SHP77 (cell line): ENCODE measurements at regions not wholly inside any gene's neighbourhood (a gene's known extent, or its start where the extent isn't known, plus 50 kb on each side); places are given as distances from the start of the nearest gene placed in this dataset.
A peak's percentile ranks its signal among the peaks of the same experiment; 100 is the strongest.
"Not testable (repeated sequence)": the region's sequence is repeated elsewhere in the genome, so short reads cannot be mapped to it uniquely, and the experiment has no call there.

Source experiments
- DNase-seq, 2 experiments: peaks; one replicate each; lab custom pipeline; 2025; lab: John Stamatoyannopoulos, UW

DNA sequence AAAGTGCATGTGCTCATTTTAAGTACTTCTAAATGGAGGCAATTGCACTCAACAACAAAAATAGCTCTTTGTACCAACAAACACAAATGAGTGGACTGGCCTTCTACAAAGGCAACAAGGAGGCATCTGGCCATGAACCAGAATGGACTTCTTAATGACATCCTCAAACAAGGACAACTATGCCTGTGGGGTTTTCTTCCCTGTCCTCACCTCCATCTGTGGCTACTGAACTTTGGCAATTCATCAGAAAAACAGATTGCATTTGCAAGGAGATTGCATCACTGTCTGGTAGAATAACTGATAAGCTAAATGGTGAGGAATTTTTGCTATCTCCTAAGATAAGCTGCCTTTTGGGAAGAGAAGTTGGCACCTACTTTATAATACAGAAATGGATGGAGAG, 447.3 kb upstream of the CCNG1 start:
- DNase-seq = no peak

DNA sequence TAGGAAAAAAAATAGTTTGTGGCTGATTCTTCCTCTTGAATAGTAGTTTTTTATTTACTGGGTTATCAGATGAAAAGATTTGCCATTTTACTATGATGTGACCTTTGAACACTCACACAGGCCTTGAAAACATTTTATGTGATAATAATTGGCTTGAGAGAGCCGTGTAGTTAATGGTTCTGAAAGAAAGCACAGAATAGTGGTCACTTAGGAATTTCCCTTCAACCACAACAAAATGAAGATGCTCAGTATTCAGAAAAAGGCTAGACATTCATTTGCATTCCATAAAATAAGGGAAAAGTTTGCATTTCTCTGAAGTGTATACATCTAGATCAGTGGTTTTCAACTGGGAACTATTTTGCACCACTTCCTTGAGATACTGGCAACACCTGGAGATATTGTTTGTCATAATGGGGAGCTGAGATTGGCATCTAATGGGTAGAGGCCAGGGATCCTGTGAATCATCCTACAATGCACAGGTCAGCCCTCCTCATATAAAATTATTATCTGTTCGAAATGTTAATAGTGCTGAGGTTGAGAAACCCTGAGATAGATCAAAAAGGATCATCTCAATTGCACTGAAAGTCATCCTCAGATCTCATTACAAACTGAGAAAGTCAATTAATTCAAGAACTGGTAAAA, 446.4 kb upstream of the CCNG1 start:
- DNase-seq = no peak

DNA sequence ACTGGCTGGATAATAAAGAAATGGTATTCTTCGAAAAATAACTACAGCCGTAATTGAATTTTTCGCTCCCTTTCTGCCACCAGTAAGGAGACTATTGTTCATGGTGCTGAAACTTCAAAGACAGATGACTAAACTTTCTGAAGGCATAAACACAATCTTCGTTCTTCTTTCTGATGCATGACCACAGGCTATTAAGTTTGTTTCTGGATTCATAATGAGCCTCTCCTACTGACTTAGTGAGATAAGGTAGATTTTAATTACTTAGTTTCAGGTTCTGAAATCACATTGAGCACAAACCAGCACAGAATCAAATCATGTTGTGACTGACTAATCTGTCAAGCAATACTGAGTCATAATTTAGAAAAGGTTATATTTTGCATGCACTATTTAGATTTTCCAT, 441.8 kb upstream of the CCNG1 start:
- no peak for DNase-seq

DNA sequence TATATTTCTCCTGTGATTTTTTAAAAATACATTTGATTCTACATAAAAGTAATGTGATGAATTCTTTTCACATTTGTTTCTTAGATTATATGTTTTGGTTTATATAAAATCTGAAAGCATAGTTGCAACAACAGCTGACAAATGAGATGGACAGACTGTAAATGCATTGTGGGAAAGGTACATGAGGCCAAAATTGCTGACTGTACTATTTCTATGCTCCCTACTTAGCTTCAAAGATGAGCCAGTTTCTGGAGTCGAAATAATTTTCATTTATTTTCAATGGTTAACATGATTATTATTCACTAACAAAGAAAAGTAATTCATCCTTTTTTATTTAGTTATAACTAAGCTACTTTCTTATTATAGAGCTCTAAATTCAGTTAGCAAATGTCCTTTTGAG, 441.3 kb upstream of the CCNG1 start:
- no peak for DNase-seq

DNA sequence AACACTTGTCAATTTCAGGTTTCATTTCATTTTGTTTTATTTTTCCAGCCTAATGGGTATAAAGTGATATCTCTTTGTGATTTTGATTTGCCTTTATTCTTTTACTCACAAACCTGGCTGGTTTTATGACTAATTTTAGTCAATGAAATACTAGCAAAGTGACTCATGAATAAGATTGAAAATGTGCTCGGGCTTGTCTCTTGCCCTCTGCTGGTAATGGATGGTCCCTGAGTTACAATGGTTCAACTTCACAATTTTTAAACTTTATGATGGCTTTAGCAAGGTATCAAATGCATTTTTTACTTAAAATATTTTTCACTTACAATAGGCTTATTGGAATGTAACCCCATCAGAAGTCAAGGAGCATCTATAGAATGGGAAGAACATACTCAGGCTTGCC, 431.4 kb upstream of the CCNG1 start:
- DNase-seq = no peak

DNA sequence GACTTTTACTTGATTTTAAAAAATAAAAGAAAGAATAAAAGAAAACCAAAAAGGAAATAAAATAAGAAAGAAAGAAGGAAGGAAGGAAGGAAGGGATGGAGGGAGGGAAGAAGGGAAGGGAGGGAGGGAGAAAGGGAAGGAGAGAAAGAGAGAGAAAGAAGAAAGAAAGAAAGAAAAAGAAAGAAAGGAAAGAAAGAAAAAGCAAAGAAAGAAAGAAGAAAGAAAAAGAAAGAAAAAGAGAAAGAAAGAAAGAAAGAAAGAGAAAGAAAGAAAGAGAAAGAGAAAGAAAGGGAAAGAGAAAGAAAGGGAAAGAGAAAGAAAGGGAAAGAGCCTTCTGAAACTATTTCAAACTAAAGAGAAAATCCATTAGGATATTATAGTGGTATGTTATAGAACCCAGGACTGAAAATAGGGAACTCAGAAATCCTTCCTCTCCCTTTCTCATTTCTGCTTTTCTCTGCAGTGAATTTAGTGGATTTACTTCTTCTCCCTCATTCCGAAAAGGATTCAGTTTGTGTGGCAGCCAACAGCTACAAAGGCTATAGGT, 414.7 kb upstream of the CCNG1 start:
- DNase-seq = no peak

DNA sequence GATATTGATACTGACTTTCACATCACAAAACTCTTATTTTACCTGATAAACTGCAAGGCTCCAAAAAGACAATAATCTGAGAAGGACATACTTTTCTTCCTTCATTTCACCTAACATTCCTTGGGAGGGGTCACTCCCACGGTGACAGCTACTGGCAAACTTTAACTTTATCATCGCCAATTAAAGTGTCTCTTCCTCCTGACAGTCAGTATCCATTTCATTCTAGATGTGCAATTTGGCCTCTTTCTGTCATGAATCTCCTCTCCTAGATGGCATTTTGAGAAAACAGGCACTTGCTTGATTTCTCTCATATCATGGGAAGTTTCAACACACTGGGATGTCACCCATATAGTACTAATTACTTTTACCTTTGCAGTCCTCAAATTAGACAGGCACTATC, 413.5 kb upstream of the CCNG1 start:
- DNase-seq = no peak

DNA sequence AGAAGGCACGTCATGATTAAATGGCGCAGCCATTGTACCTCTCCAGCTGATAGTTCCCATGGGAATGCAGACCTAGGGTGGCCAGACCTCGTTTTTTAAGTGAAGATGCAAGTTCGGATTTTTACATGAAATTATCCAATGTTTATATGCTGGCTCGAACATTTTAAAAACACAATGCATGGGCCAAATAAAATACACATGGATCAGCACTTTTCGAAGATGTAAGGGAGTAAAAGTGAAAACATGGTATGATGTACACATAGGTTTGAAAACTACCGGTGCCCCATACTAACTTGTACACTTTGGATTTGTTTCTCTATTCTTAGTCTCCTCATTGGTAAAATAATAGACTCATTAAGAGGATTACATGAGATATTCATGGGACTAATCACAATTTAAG, 412.5 kb upstream of the CCNG1 start:
- no peak for DNase-seq

DNA sequence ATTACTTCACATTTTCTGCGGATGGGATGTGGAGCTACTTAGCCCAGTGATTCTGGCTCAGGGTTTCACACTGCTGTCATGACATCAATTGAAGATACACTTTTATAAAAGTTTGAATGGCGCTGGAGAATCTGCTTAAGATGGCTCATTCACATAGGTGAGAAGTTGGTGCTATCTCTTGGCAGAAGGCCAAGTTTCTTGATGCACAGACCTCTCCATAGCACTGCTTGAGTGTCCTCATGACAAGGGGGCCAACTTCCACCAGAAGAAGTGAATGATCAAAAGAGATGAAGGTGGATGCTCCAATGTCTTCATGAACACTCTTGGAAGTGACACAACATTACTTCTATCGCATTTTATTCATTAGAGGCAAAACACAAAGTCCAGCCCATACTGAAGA, 403.7 kb upstream of the CCNG1 start:
- DNase-seq = no peak

DNA sequence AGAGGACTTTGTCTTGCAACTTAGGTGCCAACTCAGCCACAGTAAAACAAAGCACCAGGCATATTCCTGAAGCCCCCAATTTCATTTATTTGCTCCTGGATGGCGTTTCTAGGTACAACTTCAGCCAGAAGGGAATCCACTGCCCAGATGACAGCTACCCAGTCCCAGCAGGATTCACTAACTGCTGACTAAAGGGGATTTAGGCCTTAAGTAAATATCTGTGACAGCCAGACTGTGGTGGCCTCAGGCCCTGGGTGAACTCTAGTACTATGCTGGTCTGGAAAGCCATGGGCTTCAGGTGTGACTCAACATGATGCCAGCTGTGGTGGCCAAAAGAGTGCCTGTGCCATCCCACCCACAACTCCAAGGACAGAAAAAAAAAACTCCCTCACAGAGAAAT, 396.1 kb upstream of the CCNG1 start:
- no peak for DNase-seq

DNA sequence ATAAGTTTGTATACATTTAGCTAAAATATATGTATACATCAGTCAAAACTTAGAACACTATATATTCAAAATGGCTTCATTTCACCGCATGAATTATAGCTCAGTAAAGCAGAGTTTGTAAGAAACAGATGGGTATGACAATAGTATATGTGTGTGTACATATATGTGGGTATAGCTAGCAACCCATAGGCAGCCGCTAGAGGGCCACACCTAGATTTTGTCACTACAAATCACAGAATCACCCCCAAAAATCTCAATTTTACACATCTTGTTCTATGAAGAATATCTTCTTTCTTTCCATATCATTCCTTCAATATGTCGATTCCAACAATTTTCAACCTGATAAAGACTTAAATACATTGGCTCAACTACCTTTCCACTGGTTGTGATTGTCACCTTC, 357.8 kb upstream of the CCNG1 start:
- DNase-seq = peak in 1 of 2 experiments; percentile 6

DNA sequence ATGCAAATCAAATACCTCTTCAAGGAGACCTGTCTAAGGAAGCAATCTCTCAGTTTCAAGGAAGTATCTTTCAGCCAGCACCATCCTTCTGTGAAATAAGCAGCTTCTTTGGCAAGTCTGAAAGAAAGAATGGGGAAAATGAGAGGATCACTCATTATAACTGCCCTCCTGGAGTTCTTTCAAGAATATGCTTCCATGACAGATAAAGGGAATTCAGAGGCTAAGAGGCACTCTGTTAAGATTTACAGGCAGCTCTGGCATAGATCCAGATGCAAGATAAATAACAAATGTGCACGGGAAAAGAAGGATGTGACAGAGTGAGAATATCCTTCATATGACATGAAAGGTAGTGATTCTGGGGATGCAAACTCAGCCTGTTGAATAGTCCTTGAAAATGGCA, 348.2 kb upstream of the CCNG1 start:
- DNase-seq = no peak

DNA sequence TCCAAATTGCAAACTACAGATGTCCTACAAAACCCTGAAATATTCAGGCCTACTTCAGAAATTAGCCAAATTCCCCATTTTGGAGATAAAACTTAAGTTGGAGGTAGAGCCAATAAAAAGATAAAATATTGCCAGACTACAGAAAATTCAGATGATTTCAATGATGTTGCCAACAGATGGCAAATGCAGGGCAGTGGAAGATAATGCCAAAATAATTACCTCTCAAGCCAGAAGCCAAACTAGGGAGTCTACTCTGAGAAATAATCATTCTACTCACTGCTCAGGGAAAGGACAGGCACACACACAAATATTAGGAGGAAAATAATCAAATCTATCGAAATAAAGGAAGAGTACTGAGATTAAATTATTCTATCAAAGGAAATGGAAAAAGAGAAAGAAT, 347.5 kb upstream of the CCNG1 start:
- DNase-seq = no peak

DNA sequence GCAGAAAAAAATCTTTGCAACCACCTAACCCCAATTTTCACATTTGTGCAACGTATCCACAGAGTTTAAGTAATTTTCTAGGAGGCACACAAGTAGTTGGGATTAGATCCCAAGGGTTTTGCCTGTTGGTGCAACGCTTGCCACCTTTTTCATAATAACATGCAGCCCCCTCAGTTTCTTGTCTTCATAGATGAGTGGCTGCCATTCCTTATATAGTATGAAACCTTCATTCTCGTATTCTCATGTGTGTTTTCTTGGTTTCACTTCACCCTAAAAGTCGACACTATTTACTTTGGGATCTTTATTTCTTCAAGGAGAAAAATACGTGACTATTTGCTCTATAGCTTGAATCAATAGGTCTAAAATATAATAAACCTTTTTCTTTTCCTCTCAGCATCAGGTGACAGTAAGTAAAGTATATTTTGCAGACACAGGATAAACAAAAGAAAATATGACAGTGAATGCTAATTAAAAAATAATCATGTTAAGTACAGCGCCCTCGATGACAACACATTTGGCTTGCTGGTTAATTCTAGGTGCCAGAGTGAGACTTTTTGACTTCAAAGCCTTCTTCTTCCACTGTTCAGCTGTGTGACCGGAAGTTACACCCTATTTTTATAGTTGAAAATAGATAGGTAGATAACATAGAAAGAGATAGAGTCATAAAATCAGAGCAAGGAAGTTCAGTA, 342.8 kb upstream of the CCNG1 start:
- DNase-seq = no peak

DNA sequence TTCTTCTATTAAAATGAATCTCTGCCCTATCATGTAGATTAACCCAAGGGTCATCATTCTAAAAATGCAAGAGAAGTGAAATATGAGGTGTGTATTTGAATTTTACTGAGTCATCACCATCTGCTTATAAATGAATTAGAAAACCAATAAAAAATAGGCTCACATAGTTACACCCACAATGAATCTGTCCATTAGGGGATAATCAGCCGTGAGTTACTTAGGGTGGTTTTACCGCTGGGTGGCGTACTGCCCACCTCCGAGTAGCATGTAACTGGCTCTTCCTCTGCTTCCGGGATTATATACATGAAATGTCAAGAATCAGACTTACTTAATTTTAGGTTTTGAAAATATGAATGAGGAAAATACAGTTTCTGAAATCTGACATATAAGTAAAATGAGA, 332.9 kb upstream of the CCNG1 start:
- DNase-seq = peak; percentile 4 to 12

DNA sequence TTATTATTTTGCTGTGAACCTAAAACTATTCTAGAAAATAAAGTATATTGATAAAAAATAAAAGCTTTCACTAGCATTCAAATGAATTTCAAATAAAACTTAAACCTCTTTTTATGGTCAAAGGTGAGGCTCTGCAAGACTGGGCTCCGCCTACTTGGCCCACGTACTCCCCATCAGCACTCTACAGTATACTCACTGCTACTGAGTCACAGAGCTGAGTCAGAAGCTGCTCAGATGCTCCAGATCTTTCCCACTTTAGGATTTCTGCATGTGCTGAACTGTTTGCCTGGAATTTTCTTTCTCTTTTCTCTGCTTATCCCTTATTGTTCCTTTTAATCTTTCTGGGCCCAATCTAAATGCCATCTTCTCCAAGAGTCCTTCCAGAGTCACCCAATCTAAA, 331.9 kb upstream of the CCNG1 start:
- DNase-seq = no peak

DNA sequence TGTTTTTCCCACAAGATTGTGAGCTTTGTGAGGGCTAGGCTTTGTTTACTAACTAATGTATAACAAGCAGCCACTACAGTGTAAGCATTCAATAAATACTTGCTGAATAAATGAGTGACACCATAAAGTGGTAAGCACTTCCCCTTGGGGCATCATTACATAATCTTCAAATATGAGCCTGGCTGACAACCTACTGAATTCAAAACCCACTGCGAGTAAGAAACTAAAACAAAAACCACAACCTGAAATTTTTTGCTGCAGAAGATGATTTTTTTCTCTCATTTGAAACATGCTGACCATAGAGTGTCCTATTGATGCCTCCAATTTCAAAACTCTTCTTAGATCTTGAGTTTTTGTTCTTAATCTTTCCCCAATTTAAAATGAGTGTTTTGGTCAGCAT, 331.3 kb upstream of the CCNG1 start:
- DNase-seq = no peak

DNA sequence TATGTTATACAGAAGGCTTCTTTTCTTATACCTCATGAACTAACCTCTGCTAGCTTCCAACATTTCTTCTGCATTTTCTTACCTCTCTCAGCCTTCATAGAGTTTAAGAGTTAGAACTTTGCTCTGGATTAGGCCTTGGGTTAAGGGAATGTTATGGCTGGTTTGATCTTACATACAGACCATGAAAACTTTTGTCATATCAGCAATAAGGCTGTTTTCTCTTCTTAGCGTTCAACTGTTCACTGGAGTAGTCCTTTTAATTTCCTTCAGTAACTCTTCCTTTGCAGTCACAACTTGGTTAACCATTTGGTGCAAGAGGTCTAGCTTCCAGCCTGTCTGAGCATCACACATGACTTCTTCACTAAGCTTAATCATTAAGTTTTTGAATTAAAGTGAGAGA, 329.0 kb upstream of the CCNG1 start:
- no peak for DNase-seq

DNA sequence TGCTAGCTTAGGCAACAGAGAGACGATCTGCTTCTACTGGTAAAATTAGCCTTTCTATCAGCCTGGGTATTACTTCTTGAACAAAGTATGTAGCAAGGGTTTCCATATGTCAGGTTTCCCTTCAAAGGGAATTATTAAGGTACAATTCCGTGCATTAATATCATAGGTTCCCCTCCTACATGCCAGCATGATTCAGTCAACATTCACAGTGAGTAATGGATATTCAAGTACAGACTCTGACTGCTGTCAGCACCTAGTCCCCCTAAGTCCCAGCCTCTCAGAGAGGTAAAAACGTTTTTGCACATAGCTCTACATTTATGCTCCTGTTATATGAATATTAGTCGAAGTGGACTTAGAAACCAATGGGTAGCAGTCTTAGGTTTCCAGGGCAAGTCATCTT, 322.4 kb upstream of the CCNG1 start:
- DNase-seq = no peak

DNA sequence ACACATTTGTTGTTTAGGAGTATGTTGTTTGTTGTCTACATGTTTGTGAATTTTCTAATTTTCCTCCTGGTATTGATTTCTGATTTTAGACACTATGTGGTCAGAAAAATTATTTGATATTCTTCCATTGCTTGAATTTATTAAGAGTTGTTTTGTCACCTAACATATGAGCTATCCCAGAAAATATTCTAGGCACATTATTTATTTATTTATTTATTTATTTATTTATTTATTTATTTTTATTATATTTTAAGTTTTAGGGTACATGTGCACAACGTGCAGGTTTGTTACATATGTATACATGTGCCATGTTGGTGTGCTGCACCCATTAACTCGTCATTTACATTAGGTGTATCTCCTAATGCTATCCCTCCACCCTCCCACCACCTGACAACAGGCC, 320.8 kb upstream of the CCNG1 start:
- not testable (repeated sequence) for DNase-seq

DNA sequence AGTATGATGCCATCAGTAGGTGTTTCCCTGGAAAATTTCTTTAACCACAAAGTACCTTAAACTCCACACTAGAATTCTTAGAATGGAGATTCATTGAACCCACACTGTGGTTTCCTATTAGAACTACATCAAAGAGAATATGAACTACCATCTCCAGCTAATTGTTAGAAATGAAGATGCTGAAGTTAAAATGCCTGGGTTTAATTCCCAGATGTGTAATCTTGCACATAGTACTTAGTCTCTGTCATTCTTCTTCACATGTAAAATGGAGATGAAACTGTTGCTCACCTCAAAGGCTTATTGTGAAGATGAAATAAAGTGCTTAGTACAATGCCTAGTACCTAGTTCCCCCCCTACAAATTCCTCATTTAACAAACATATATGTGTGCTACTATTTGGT, 303.3 kb upstream of the CCNG1 start:
- no peak for DNase-seq

DNA sequence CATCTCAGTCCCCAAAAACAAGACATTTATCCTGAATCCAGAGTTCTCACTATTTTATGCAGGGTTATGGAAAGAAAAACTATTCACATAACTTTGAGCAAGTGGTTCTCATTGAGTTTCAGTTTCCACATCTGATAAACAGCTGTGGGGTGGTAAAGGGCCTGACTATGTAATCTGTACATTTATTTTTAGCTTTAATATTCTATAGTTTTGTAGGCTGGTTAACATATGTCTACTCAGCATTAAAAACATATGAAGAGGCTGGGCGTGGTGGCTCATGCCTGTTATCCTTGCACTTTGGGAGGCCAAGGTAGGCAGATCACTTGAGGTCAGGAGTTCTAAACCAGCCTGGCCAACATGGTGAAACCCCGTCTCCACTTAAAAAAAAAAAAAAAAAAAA, 301.5 kb upstream of the CCNG1 start:
- DNase-seq = no peak

DNA sequence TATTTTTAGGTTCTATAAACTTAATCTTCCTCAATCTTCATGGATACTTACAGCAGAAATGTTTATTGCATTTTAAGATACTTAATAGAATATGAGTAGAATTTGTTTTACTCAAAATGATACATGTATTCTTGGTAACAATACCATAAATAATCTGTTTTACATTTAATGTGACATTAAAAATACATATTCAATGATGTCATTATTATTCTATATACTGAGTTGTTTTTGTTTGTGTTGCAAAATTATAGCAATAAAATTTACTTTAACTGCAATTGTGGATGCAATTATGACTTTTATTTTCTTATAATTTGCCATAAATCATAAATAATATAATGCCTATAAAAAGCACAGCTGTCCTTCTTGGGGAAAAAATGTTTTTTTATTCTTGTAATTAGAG, 275.9 kb upstream of the CCNG1 start:
- no peak for DNase-seq

DNA sequence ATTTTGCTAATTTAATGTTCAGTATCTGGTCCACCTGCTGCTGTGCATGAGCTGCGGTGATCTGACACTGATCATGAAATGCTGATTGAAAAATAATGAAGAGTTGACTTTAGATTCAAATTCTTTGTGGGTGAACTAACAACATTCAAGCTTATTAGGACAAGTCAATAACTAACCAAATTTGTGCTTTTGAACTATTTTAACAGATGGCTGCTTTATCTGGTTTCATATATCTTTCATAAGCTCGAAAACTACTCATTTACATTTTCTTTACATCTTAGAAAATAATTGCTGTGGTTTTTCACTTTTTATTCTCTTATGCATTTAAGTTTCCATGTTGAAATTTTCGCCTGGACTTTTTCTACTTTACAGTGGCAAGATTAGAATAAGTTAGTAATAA, 274.8 kb upstream of the CCNG1 start:
- DNase-seq = no peak
